ENCODE measurements at regions not wholly inside any gene's neighbourhood (a gene's known extent, or its start where the extent isn't known, plus 50 kb on each side); places are given as distances from the start of the nearest gene placed in this dataset.

GRCh38 chr3:178193846-178194245, 342.4 kb upstream of the KCNMB2 start:
- ChIA-PET CTCF (ENCODE audit: partially characterized antibody) (no interaction called here), POLR2A (ENCODE audit: partially characterized antibody) (no interaction called here)
- no peak overlapping the region for H3K56ac ChIP-seq (replicated peaks; ENCODE audit: insufficient read length, low read depth, low read length)
- H2BK120ac ChIP-seq (replicated peaks; ENCODE audit: low read depth, low read length): no peak overlapping the region
- no peaks in the 10 kb centered on the region for H3K79me2 ChIP-seq (ENCODE audit: control insufficient read depth in 1 of 2, insufficient read depth in 2 of 2, low read length in 2 of 2)
- no peak overlapping the region for H4K5ac ChIP-seq (ENCODE audit: insufficient read length, low read depth, low read length)
- H2BK15ac ChIP-seq (ENCODE audit: low read length): no peak overlapping the region
- H2AK5ac ChIP-seq (ENCODE audit: low read depth, low read length): no peak overlapping the region
- no peak overlapping the region for H4K8ac ChIP-seq (ENCODE audit: extremely low read depth, insufficient read depth, low read length)
- 89% methylated on average over 1 of the region's 1 CpG; no CpG with 5 or more reads in 1 of the 2 experiments for WGBS, 2 experiments (ENCODE audit: extremely low coverage in 1 of 2, insufficient coverage in 1 of 2, insufficient read length in 1 of 2, insufficient replicate concordance in 2 of 2, low coverage in 1 of 2, low lambda C conversion rate in 2 of 2, missing lambda C conversion rate in 1 of 2)
- no peaks in the 10 kb centered on the region for H3K79me1 ChIP-seq (ENCODE audit: low read depth, low read length)
- no peak overlapping the region for H2BK5ac ChIP-seq (ENCODE audit: low read depth, low read length)
- H3K18ac ChIP-seq (ENCODE audit: extremely low read depth, low read length): no peak overlapping the region
- H2BK20ac ChIP-seq (ENCODE audit: low read length): no peak overlapping the region
- peaks cover 0 to 3% (median 0%) of the 10 kb centered on the region in 4 experiments; a peak in 2 of 7 replicates for H3K4me1 ChIP-seq (replicated peaks in 1 of 4; ENCODE audit: control insufficient read depth in 3 of 4, insufficient read depth in 4 of 4, low read length in 3 of 4)
- no peaks in the 10 kb centered on the region for H3K36me3 ChIP-seq (ENCODE audit: control insufficient read depth in 2 of 4, insufficient read depth in 4 of 4, low read length in 3 of 4)
- DNase-seq (ENCODE audit: low read depth in 1 of 2, low spot score in 2 of 2) (no peak), FAIRE-seq (no peak)
- no peak overlapping the region for H3K23ac ChIP-seq (ENCODE audit: insufficient read length)
- H3K27ac ChIP-seq (ENCODE audit: low read depth, low read length): no peak overlapping the region
- H2AFZ ChIP-seq (ENCODE audit: low read length): no peak overlapping the region
- H3K9ac ChIP-seq (replicated peaks in 1 of 4; ENCODE audit: extremely low read depth in 1 of 4, low read depth in 3 of 4, low read length in 3 of 4): no peak overlapping the region
- H3K4ac ChIP-seq (replicated peaks; ENCODE audit: insufficient read length, low read depth, low read length): no peak overlapping the region
- no peak overlapping the region for H3K4me2 ChIP-seq (ENCODE audit: insufficient read depth in 1 of 2, low read depth in 2 of 2, low read length in 2 of 2)
- H3K4me3 ChIP-seq (ENCODE audit: extremely low read depth in 1 of 4, insufficient read depth in 2 of 4, low read depth in 3 of 4, low read length in 4 of 4): no peak overlapping the region
- H2BK12ac ChIP-seq (ENCODE audit: low read depth, low read length): no peak overlapping the region
- H3K9me3 ChIP-seq (ENCODE audit: insufficient read depth in 2 of 2, low read depth in 1 of 2, low read length in 1 of 2): no peaks in the 10 kb centered on the region
- TF ChIP-seq POLR2AphosphoS5 (IDR thresholded peaks at IDR 0.05; ENCODE audit: low read depth, low read length) (no peak), SP2 (IDR thresholded peaks at IDR 0.05; ENCODE audit: low read length) (no peak), BRCA1 (IDR thresholded peaks at IDR 0.05; ENCODE audit: low read depth, low read length) (no peak), ZNF274 (IDR thresholded peaks at IDR 0.05; ENCODE audit: borderline replicate concordance, extremely low read depth, low read length) (no peak), SP4 (IDR thresholded peaks at IDR 0.05; ENCODE audit: low read length) (no peak), POU5F1 (IDR thresholded peaks at IDR 0.05; ENCODE audit: low read depth, low read length) (no peak), SRF (IDR thresholded peaks at IDR 0.05; ENCODE audit: low read depth, low read length) (no peak), SIX5 (IDR thresholded peaks at IDR 0.05; ENCODE audit: low read depth, low read length) (no peak), GABPA (IDR thresholded peaks at IDR 0.05; ENCODE audit: borderline replicate concordance, insufficient read depth, low read length) (no peak), CHD1 (IDR thresholded peaks at IDR 0.05; ENCODE audit: low read depth, low read length) (no peak), E2F6 (IDR thresholded peaks at IDR 0.05) (no peak), MAFK (IDR thresholded peaks at IDR 0.05; ENCODE audit: low read depth, low read length) (no peak), NRF1 (IDR thresholded peaks at IDR 0.05; ENCODE audit: low read depth, low read length) (no peak), SIRT6 (IDR thresholded peaks at IDR 0.05; ENCODE audit: low read length) (no peak), RFX5 (IDR thresholded peaks at IDR 0.05; ENCODE audit: borderline replicate concordance, low read depth, low read length) (no peak), FOSL1 (IDR thresholded peaks at IDR 0.05; ENCODE audit: insufficient read depth, low read depth, low read length) (no peak), RBBP5 (IDR thresholded peaks at IDR 0.05; ENCODE audit: borderline replicate concordance, low read depth, low read length) (no peak)
- no peaks in the 10 kb centered on the region for H4K20me1 ChIP-seq (replicated peaks in 1 of 2; ENCODE audit: control insufficient read depth in 1 of 2, insufficient read depth in 2 of 2, low read length in 2 of 2)
- H4K91ac ChIP-seq (replicated peaks; ENCODE audit: insufficient read length, low read length): no peak overlapping the region
- no peaks in the 10 kb centered on the region for H3K23me2 ChIP-seq (ENCODE audit: low read depth, low read length)
- H3K27me3 ChIP-seq (replicated peaks in 1 of 4; ENCODE audit: control insufficient read depth in 3 of 4, extremely low read depth in 1 of 4, insufficient read depth in 3 of 4, low read length in 3 of 4): no peaks in the 10 kb centered on the region
- no peak overlapping the region for H3K14ac ChIP-seq (ENCODE audit: insufficient read length)
